Ishikawa (cell line): ENCODE measurements at regions not wholly inside any gene's neighbourhood (a gene's known extent, or its start where the extent isn't known, plus 50 kb on each side); places are given as distances from the start of the nearest gene placed in this dataset.

Source experiments
- CEBPB ChIP-seq: IDR thresholded peaks from 2 replicates; pipeline ENCODE4 v1.6.1; 2012
- EGR1 ChIP-seq: IDR thresholded peaks from 2 replicates; pipeline ENCODE4 v1.6.1; 2012
- EP300 ChIP-seq: IDR thresholded peaks from 2 replicates; pipeline ENCODE4 v1.6.1; 2012; ENCODE audit warnings: borderline replicate concordance
- FOXM1 ChIP-seq: IDR thresholded peaks from 2 replicates; pipeline ENCODE4 v1.6.1; 2012; ENCODE audit warnings: low read depth, borderline replicate concordance
- MAX ChIP-seq: IDR thresholded peaks from 2 replicates; pipeline ENCODE4 v1.6.1; 2012
- NFIC ChIP-seq: IDR thresholded peaks from 2 replicates; pipeline ENCODE4 v1.6.1; 2012
- RAD21 ChIP-seq: IDR thresholded peaks from 2 replicates; pipeline ENCODE4 v1.6.1; 2012; ENCODE audit warnings: low read depth
- REST ChIP-seq: IDR thresholded peaks from 2 replicates; pipeline ENCODE4 v1.6.1; 2012; ENCODE audit warnings: low read depth, mild to moderate bottlenecking
- TAF1 ChIP-seq: IDR thresholded peaks from 2 replicates; pipeline ENCODE4 v1.6.1; 2012; ENCODE audit warnings: low read depth, mild to moderate bottlenecking
- TCF12 ChIP-seq: IDR thresholded peaks from 2 replicates; pipeline ENCODE4 v1.6.1; 2012; ENCODE audit warnings: low read depth
- TEAD4 ChIP-seq: IDR thresholded peaks from 2 replicates; pipeline ENCODE4 v1.6.1; 2012
- USF1 ChIP-seq: IDR thresholded peaks from 2 replicates; pipeline ENCODE4 v1.6.1; 2012
- YY1 ChIP-seq: IDR thresholded peaks from 2 replicates; pipeline ENCODE4 v1.6.1; 2012; ENCODE audit warnings: low read depth
- ZBTB7A ChIP-seq: IDR thresholded peaks from 2 replicates; pipeline ENCODE4 v1.6.1; 2012; ENCODE audit warnings: low read depth

GRCh38 chr2:217086718-217087117 is 226.9 kb upstream of the TNP1 start:
- no peak for TF ChIP-seq RAD21
- no peak for TF ChIP-seq MAX
- no peak for TF ChIP-seq TEAD4
- no peak for TF ChIP-seq EP300
- TF ChIP-seq USF1 = no peak
- no peak for TF ChIP-seq REST
- no peak for TF ChIP-seq CEBPB
- no peak for TF ChIP-seq YY1
- TF ChIP-seq NFIC = no peak
- no peak for TF ChIP-seq TAF1
- TF ChIP-seq EGR1 = no peak
- no peak for TF ChIP-seq TCF12
- no peak for TF ChIP-seq FOXM1
- TF ChIP-seq ZBTB7A = no peak
